GM18867 (cell line): ENCODE measurements at regions not wholly inside any gene's neighbourhood (a gene's known extent, or its start where the extent isn't known, plus 50 kb on each side); places are given as distances from the start of the nearest gene placed in this dataset.
"Not testable (repeated sequence)": the region's sequence is repeated elsewhere in the genome, so short reads cannot be mapped to it uniquely, and the experiment has no call there.

ENCODE experiments used
- ATAC-seq: cut with Tn5 transposase; IDR thresholded peaks from one replicate; pipeline ENCODE4 v1.9.1; 2021; ENCODE audit warnings: mild to moderate bottlenecking, moderate library complexity; ENCODE audit not compliant: unreplicated experiment

DNA sequence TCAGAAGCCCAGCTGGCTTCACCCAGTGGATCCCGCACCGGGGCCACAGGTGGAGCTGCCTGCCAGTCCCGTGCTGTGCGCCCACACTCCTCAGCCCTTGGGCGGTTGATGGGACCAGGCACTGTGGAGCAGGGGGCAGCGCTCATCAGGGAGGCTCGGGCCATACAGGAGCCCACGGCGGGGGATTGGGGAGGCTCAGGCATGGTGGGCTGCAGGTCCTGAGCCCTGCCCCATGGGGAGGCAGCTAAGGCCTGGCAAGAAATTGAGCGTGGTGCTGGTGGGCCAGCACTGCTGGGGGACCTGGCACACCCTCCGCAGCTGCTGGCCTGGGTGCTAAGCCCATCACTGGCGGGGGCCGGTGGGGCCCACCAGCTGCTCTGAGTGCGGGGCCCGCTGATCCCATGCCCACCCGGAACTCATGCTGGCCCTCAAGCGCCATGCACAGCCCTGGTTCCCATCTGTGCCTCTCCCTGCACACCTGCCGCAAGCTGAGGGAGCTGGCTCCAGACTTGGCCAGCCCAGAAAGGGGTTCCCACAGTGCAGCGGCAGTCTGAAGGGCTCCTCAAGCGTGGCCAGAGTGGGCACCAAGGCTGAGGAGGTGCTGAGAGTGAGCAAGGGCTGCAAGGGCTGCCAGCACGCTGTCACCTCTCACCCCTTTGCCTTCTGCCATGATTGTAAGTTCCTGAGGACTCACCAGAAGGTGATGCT lies 705.1 kb downstream of the STPG2 start:
- not testable (repeated sequence) for ATAC-seq

- no peak for ATAC-seq
These were observed 690.1 kb downstream of the STPG2 start for GRCh38 chr4:97453186-97453585.

- ATAC-seq, result no peak
These were observed 686.0 kb downstream of the STPG2 start for GRCh38 chr4:97457253-97457652.

GRCh38 chr4:97468272-97468671 lies 675.0 kb downstream of the STPG2 start:
- ATAC-seq, result no peak

- ATAC-seq, result no peak
These were observed 667.7 kb downstream of the STPG2 start for GRCh38 chr4:97475621-97476020.

- ATAC-seq, result no peak
These were observed 665.3 kb downstream of the STPG2 start for GRCh38 chr4:97477974-97478373.

DNA sequence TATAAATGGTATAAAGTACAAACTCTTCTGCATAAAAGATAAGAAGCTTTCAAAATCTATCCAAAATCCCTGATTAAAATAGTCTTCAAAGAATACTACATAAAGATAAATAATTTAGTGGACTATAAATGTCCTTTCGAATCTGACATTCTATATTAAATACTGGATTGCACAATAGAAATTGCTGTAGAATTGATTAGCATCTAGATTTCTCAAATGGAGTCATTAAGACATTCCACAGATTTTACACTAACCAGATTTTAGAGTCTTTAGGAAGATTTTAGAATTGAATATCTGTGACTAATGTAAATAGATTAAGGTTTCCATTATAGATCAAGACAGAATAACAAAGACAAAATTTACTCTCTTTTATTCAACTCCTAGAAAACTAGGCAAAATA lies 663.9 kb downstream of the STPG2 start:
- ATAC-seq, result no peak

- ATAC-seq, result no peak
These were observed 651.4 kb downstream of the STPG2 start for GRCh38 chr4:97491856-97492255.

- ATAC-seq, result no peak
These were observed 649.3 kb downstream of the STPG2 start for GRCh38 chr4:97493815-97494518.

DNA sequence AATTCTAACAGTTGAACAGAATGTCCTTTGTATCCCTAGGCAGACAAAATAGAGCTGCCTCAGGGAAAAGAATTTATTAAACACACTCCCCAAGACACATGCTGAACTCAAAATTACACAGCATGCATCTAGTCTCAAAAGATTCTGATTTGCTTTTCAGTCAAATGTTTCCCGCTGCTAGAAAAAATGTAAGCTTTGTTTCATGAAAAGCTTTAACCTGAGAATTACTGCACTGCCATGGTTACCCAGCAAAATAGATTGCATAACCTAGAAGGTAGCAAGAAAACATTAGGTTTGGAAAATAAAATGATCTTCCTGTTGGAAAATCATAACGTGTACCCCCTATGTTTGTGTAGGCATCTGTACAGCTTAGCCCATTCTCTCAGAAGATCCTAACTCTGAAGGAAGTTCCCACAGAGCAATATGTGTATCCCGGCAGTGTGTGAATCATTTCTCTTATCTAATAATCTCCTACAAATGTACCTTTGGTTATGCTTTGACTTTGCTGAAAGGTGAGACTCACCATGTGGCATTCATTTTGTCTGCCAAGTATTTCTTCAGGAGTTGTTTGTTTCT lies 646.9 kb downstream of the STPG2 start:
- no peak for ATAC-seq

GRCh38 chr4:97498875-97499274 lies 644.4 kb downstream of the STPG2 start:
- ATAC-seq, result no peak

DNA sequence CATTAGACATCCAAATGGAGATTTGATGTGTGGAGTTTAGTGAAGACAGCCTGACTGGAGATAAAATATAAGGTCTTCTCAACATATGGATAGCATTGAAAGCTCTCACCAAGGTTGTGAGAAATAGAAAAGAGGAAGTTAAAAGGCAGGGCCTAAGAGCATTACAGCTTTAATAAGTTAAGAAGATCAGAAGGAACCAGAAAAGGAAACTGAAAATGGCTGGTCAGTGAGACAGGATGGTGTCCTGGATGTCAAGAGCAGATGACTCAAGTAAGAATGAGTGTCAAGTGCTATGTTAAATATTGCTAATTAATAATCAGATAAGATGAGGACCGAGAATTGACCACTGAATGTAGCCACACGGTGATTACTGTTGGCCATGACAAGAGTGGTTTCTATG lies 642.9 kb downstream of the STPG2 start:
- peak; percentile 99 for ATAC-seq

DNA sequence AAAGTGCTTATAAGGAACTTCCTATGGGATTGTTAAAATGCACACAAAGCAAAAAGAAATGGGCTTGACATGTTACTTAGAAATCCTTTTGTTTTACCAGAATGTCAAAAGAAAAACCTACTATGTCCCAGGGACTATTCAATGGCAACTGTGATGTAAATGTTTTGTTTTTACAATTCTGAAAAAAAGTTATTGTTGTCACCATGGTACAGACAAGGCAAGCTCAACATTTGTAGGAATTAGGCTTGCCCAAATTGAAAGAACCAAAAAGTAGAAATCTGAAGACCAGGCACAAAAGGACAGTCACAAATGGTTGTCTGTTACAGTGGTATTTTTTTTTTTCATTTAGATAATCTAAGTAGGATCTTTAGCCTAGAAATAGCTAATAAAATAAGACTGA lies 638.6 kb downstream of the STPG2 start:
- no peak for ATAC-seq

DNA sequence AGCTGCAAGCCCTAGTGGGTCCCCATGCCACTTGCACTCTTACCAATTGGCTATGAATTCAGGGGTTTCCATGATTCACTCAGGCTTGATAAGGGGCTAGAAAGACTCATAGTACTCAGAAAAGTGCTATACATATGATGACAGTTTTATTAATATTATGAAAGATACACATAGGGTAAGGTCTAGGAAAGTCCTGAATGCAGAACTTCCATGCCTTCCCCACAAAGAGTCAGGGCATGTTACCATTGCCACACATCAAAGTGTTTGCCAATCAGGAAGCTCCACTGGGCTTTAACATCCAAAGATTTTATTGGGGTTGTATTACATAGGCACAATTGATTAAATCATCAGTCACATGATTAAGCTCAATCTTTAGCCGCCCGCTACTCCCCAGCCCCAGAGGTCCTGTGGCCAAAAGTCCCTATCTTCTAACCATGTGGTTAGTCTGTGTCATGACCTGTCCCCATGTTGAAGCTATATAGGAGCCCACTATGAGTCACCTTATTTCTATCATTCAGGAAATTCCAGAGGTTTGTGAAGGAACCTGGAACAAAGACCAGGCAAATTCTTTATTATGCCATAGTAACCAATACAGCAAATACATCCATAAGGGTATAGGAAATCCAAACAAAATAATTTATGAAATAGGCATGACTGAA lies 635.6 kb downstream of the STPG2 start:
- ATAC-seq, result no peak
